GM21447 (cell line): ENCODE measurements at regions not wholly inside any gene's neighbourhood (a gene's known extent, or its start where the extent isn't known, plus 50 kb on each side); places are given as distances from the start of the nearest gene placed in this dataset.
A peak's percentile ranks its signal among the peaks of the same experiment; 100 is the strongest.

Source experiments
- ATAC-seq: cut with Tn5 transposase; IDR thresholded peaks from one replicate; pipeline ENCODE4 v1.9.1; 2021; ENCODE audit not compliant: unreplicated experiment

- no peak for ATAC-seq
Measured at GRCh38 chrX:113539599-113540356, 699.1 kb upstream of the AMOT start.

GRCh38 chrX:113529426-113530013 is 688.9 kb upstream of the AMOT start:
- ATAC-seq, result no peak

GRCh38 chrX:113522814-113523213 is 682.2 kb upstream of the AMOT start:
- ATAC-seq, result peak; percentile 100

- no peak for ATAC-seq
Measured at GRCh38 chrX:113514906-113515305, 674.3 kb upstream of the AMOT start.

GRCh38 chrX:113512700-113513395 is 672.2 kb upstream of the AMOT start:
- ATAC-seq, result no peak

GRCh38 chrX:113510586-113510985 is 670.0 kb upstream of the AMOT start:
- ATAC-seq, result no peak

- no peak for ATAC-seq
Measured at GRCh38 chrX:113492895-113493294, 652.3 kb upstream of the AMOT start.

- ATAC-seq, result peak; percentile 73
Measured at GRCh38 chrX:113473418-113473817, 632.8 kb upstream of the AMOT start.

- ATAC-seq, result peak; percentile 68
Measured at GRCh38 chrX:113473015-113473414, 632.4 kb upstream of the AMOT start.

GRCh38 chrX:113470166-113470565 is 629.5 kb upstream of the AMOT start:
- ATAC-seq, result no peak

- no peak for ATAC-seq
Measured at GRCh38 chrX:113457719-113458118, 617.1 kb upstream of the AMOT start.

GRCh38 chrX:113455582-113455981 is 615.0 kb upstream of the AMOT start:
- ATAC-seq, result no peak

- no peak for ATAC-seq
Measured at GRCh38 chrX:113429011-113429410, 588.4 kb upstream of the AMOT start.

- no peak for ATAC-seq
Measured at GRCh38 chrX:113422323-113422722, 581.7 kb upstream of the AMOT start.

- ATAC-seq, result no peak
Measured at GRCh38 chrX:113421432-113421831, 580.8 kb upstream of the AMOT start.

GRCh38 chrX:113412106-113412505 is 571.5 kb upstream of the AMOT start:
- ATAC-seq, result no peak

GRCh38 chrX:113408843-113409242 is 568.2 kb upstream of the AMOT start:
- ATAC-seq, result no peak

GRCh38 chrX:113400193-113400704 is 559.6 kb upstream of the AMOT start:
- no peak for ATAC-seq

GRCh38 chrX:113399506-113400192 is 559.0 kb upstream of the AMOT start:
- no peak for ATAC-seq

GRCh38 chrX:113392355-113392754 is 551.7 kb upstream of the AMOT start:
- no peak for ATAC-seq

GRCh38 chrX:113391875-113392274 is 551.2 kb upstream of the AMOT start:
- ATAC-seq, result no peak
